OCI-LY3 (cell line): ENCODE measurements at regions not wholly inside any gene's neighbourhood (a gene's known extent, or its start where the extent isn't known, plus 50 kb on each side); places are given as distances from the start of the nearest gene placed in this dataset.
"Not testable (repeated sequence)": the region's sequence is repeated elsewhere in the genome, so short reads cannot be mapped to it uniquely, and the experiment has no call there.

ENCODE experiments used
- CTCF ChIP-seq: fragments of 200-600, 300-600 bp; sonication (generic); IDR thresholded peaks from 2 replicates; pipeline ENCODE4 v1.5.1; 2014; ENCODE audit warnings: antibody characterized with exemption, low read length, low read depth
- EZH2phosphoT487 ChIP-seq: fragments of 200-600 bp; shearing (Covaris generic); IDR thresholded peaks from 2 replicates; pipeline ENCODE4 v1.6.1; 2018; ENCODE audit warnings: antibody characterized with exemption, mixed run types, low read depth

- TF ChIP-seq CTCF, EZH2phosphoT487: not testable (repeated sequence)
Measured at GRCh38 chr6:74474046-74474445, 731.8 kb downstream of the COL12A1 start.
